Duodenal mucosa (tissue), 2 donors: ENCODE measurements at regions not wholly inside any gene's neighbourhood (a gene's known extent, or its start where the extent isn't known, plus 50 kb on each side); places are given as distances from the start of the nearest gene placed in this dataset.

ENCODE experiments used
- H3K27ac ChIP-seq: one replicate; pipeline ENCODE4 v1.7.0; 2013; ENCODE audit warnings: low read depth, low read length
- H3K27me3 ChIP-seq, 2 donors: one replicate each; pipeline ENCODE4 v1.7.0; 2013; ENCODE audit warnings: low read length in 2 of 2, control low read depth in 1 of 2; ENCODE audit not compliant: insufficient read depth in 2 of 2, control insufficient read depth in 1 of 2
- H3K36me3 ChIP-seq, 2 donors: one replicate each; pipeline ENCODE4 v1.7.0; 2013; ENCODE audit warnings: low read length in 2 of 2, control low read depth in 1 of 2; ENCODE audit not compliant: insufficient read depth in 2 of 2, control insufficient read depth in 1 of 2
- H3K4me1 ChIP-seq, 2 donors: one replicate each; pipeline ENCODE4 v1.7.0; 2013; ENCODE audit warnings: low read length in 2 of 2, control low read depth in 1 of 2; ENCODE audit not compliant: insufficient read depth in 2 of 2, control insufficient read depth in 1 of 2
- H3K4me3 ChIP-seq, 2 donors: one replicate each; pipeline ENCODE4 v1.7.0; 2013; ENCODE audit warnings: low read length in 2 of 2, low read depth in 1 of 2
- H3K9ac ChIP-seq, 2 donors: one replicate each; pipeline ENCODE4 v1.7.0; 2013; ENCODE audit warnings: low read length in 2 of 2, low read depth in 1 of 2
- H3K9me3 ChIP-seq, 2 donors: one replicate each; pipeline ENCODE4 v1.7.0; 2013; ENCODE audit warnings: low read length in 2 of 2, control low read depth in 1 of 2; ENCODE audit not compliant: control insufficient read depth in 1 of 2

DNA sequence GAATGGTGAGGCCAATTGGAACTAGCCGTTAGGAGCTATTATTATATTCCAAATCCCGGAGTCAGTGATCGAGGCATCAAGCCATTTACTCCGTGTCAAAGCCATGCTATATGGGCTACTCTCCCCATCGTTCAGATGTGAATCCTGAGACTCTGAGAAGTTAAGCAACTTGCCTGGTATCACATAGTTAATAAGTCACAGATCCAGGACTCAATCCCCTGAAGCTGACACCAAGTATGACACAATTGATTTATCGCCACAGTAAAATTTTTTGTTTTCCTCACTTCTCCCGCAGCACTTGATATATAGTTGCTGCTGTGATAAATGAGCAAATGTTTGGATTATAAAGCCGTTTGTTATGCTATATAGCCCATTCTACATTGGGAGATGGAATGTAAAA lies 50.8 kb upstream of the TSHZ2 start:
- Histone ChIP-seq H3K9me3 (no peaks in the 10 kb centered on the region), H3K4me3 (no peak overlapping the region), H3K27ac (no peak overlapping the region), H3K4me1 (no peaks in the 10 kb centered on the region), H3K27me3 (no peaks in the 10 kb centered on the region), H3K36me3 (no peaks in the 10 kb centered on the region), H3K9ac (no peak overlapping the region)

DNA sequence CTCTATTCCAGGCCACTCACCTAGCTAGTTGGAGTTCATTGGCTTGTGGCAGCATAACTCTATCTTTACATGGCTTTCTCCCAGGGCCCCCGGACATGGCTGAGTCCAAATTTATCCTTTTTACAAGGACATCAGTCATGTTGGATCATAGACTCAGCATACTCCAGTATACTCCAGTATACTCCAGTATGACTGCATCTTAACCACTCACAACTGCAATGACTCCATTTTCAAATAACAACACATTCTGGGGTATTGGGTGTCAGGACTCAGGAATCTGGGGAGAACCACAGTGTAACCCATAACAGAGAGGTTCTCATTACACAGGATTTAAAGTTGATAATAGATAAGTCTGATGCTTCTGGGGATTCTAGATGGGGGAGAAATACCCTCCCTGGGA lies 53.8 kb upstream of the TSHZ2 start:
- H3K9me3 ChIP-seq: no peaks in the 10 kb centered on the region
- no peak overlapping the region for H3K9ac ChIP-seq
- no peaks in the 10 kb centered on the region for H3K36me3 ChIP-seq
- H3K27ac ChIP-seq: no peak overlapping the region
- no peaks in the 10 kb centered on the region for H3K27me3 ChIP-seq
- H3K4me1 ChIP-seq: no peaks in the 10 kb centered on the region
- H3K4me3 ChIP-seq: no peak overlapping the region

DNA sequence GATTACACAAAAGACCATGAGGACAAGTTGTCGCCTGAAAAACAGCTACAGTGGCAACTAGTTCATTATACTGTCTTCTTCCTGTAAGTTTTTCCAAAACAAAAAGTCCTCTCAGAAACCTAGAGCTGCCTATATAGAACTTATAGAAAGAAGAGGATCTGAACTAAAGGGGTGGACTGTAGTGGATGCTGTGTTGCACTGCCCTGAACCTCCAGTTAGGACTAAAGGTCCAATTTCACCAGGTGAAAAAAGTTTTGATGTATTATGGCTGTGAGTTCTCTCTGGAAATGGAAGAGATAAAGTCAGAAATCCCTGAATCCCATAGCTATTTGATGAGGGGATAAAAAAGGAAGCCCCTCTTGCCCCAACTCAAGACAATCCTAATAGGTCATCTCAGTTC lies 56.6 kb upstream of the TSHZ2 start:
- H3K9ac ChIP-seq: no peak overlapping the region
- no peak overlapping the region for H3K4me3 ChIP-seq
- H3K36me3 ChIP-seq: no peaks in the 10 kb centered on the region
- no peaks in the 10 kb centered on the region for H3K9me3 ChIP-seq
- H3K4me1 ChIP-seq: no peaks in the 10 kb centered on the region
- no peaks in the 10 kb centered on the region for H3K27me3 ChIP-seq
- H3K27ac ChIP-seq: no peak overlapping the region

GRCh38 chr20:52914870-52915269 lies 57.3 kb upstream of the TSHZ2 start:
- H3K27me3 ChIP-seq: no peaks in the 10 kb centered on the region
- no peak overlapping the region for H3K9ac ChIP-seq
- no peaks in the 10 kb centered on the region for H3K36me3 ChIP-seq
- no peak overlapping the region for H3K4me3 ChIP-seq
- no peaks in the 10 kb centered on the region for H3K9me3 ChIP-seq
- H3K4me1 ChIP-seq: no peaks in the 10 kb centered on the region
- H3K27ac ChIP-seq: no peak overlapping the region

DNA sequence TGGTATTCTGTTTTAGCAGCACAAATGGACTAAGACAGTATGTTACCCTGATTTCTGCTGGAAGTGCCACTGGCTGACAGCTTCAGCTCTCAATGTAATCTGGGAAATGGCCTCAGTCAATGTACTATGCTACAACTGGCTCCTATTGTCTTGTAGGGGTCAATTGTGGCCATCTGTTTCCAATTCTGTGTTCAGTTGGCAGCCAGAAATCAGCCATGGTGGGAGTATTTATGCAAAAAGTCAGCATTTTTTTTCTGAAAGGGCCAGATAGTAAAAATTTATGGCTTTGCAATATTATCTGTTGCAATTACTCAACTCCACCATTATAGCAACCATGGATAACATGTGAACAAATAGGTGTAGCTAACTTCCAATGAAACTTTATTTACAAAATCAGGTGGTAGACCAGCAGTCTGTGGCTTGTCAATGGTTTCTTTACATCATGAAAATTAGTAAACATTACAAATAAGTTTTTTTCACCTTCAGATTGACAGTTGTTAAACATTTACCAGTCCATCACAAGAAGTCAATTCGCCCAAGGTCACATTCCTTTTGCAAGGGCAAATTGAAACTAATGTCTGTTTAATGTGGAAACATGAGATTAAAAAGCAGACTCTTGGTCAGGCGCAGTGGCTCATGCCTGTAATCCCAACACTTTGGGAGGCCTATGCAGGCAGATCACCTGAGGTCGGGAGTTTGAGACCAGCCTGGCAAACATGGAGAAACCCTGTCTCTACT lies 58.3 kb upstream of the TSHZ2 start:
- H3K36me3 ChIP-seq: no peaks in the 10 kb centered on the region
- H3K27ac ChIP-seq: no peak overlapping the region
- H3K27me3 ChIP-seq: no peaks in the 10 kb centered on the region
- H3K4me1 ChIP-seq: no peaks in the 10 kb centered on the region
- no peaks in the 10 kb centered on the region for H3K9me3 ChIP-seq
- H3K9ac ChIP-seq: no peak overlapping the region
- H3K4me3 ChIP-seq: no peak overlapping the region

- Histone ChIP-seq H3K9me3 (no peaks in the 10 kb centered on the region), H3K27ac (no peak overlapping the region), H3K4me3 (no peak overlapping the region), H3K9ac (no peak overlapping the region), H3K4me1 (no peaks in the 10 kb centered on the region), H3K36me3 (no peaks in the 10 kb centered on the region), H3K27me3 (peaks cover 2 to 5% of the 10 kb centered on the region in 2 donors)
Observed at GRCh38 chr20:52905241-52905994, 66.7 kb upstream of the TSHZ2 start.

DNA sequence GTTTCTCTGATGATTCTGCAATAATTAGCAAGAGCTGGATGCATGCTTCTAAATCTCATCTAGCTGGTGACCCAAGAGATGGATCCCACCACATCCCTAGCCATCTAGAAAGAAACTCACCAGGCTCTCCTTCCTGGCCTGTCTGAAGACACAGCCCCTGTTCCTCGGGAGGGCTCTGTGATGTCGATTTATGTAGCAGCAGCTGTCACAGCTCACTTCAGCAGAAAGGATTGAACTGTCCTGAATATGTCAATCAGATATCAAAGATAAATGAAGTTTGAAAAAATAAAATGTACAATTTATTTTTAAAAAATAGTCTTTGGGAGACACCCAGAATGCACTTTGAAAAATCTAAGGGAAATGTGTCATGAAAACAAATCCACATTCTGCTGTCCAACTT lies 67.3 kb upstream of the TSHZ2 start:
- Histone ChIP-seq H3K9me3 (no peaks in the 10 kb centered on the region), H3K4me3 (no peak overlapping the region), H3K4me1 (no peaks in the 10 kb centered on the region), H3K36me3 (no peaks in the 10 kb centered on the region), H3K9ac (no peak overlapping the region), H3K27me3 (peaks cover 2 to 5% of the 10 kb centered on the region in 2 donors), H3K27ac (no peak overlapping the region)

GRCh38 chr20:52899041-52899608 lies 73.0 kb upstream of the TSHZ2 start:
- no peaks in the 10 kb centered on the region for H3K4me1 ChIP-seq
- peaks cover 2 to 5% of the 10 kb centered on the region in 2 donors for H3K27me3 ChIP-seq
- H3K4me3 ChIP-seq: no peak overlapping the region

DNA sequence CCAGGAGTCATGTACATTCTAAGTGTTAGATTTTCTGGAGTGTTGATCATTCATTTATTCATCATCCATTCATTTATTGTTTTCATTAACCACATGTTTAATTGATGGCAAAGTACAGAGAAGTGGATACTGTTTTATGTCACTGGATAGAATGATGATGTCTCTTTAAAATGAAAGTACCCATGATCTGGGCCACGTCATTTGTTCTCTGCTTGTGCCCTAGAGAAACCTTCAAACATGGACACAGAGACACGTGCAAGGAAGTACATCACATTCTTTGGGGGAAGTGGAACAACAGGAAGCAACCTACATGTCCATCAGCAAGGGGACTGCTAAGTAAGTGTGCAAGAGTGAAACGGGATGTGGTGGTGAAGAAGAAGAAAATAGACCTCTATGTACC lies 75.8 kb upstream of the TSHZ2 start:
- H3K9me3 ChIP-seq: no peaks in the 10 kb centered on the region
- no peaks in the 10 kb centered on the region for H3K36me3 ChIP-seq
- H3K4me1 ChIP-seq: no peaks in the 10 kb centered on the region
- H3K27me3 ChIP-seq: peaks cover 0 to 2% of the 10 kb centered on the region in 2 donors
- no peak overlapping the region for H3K9ac ChIP-seq
- H3K27ac ChIP-seq: no peak overlapping the region
- no peak overlapping the region for H3K4me3 ChIP-seq

More at GRCh38 chr20:52899041-52899608, 73.0 kb upstream of the TSHZ2 start:
- no peak overlapping the region for H3K27ac ChIP-seq
- H3K9ac ChIP-seq: no peak overlapping the region
- H3K9me3 ChIP-seq: no peaks in the 10 kb centered on the region
- no peaks in the 10 kb centered on the region for H3K36me3 ChIP-seq

DNA sequence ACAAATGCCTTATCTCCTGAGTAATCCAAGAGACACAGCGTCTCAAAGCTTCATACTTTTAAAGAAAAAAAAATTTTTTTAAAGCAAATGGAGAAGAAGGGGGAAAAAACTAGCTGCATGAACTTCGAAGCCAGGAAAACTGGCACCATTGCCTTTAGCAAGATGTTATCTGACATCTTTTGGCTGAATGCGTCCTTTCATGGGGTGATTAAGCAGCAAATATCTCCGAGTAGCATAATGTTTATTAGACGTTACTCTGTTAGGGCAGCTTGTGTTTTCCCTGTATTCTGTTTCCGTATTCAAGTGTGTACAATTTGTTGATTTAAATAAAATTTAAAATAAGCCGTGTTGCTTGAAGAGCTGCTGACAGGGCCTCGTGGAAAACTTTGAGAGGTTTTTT lies 76.5 kb upstream of the TSHZ2 start:
- H3K9me3 ChIP-seq: no peaks in the 10 kb centered on the region
- H3K27ac ChIP-seq: no peak overlapping the region
- no peak overlapping the region for H3K9ac ChIP-seq
- H3K36me3 ChIP-seq: no peaks in the 10 kb centered on the region
- no peak overlapping the region for H3K4me3 ChIP-seq
- no peaks in the 10 kb centered on the region for H3K4me1 ChIP-seq
- H3K27me3 ChIP-seq: no peaks in the 10 kb centered on the region
